Sciatic nerve (tissue), 2 donors: ENCODE measurements at regions not wholly inside any gene's neighbourhood (a gene's known extent, or its start where the extent isn't known, plus 50 kb on each side); places are given as distances from the start of the nearest gene placed in this dataset.
"Not testable (repeated sequence)": the region's sequence is repeated elsewhere in the genome, so short reads cannot be mapped to it uniquely, and the experiment has no call there.

Experiments
- ATAC-seq: fragments of 200-7000 bp; cut with Tn5 transposase; one replicate; pipeline ENCODE4 v1.9.1; 2020; ENCODE audit warnings: mild to moderate bottlenecking, moderate library complexity
- DNase-seq: peaks from one replicate; pipeline ENCODE4 v3.0.0-alpha.2; 2020; ENCODE audit warnings: low spot score
- intact Hi-C: fragments of 100-400 bp; cut with DNase I; formaldehyde crosslinking; loops from one replicate; pipeline ENCODE4 v1.14.2; 2022
- donor health status: DM: no; HTN: no; CAD: no.
- donor health status: DM: no; HTN: no; CAD: no.

GRCh38 chr21:28167366-28167765, 825.3 kb downstream of the LTN1 start:
- intact Hi-C loops: no loop called here
- DNase-seq: no peak
- ATAC-seq: no peak

GRCh38 chr21:28164519-28164918, 828.2 kb downstream of the LTN1 start:
- DNase-seq, ATAC-seq, intact Hi-C loops: not testable (repeated sequence)

GRCh38 chr21:28162052-28162451, 830.6 kb downstream of the LTN1 start:
- DNase-seq, intact Hi-C loops, ATAC-seq: not testable (repeated sequence)

GRCh38 chr21:28160378-28160777, 832.3 kb downstream of the LTN1 start:
- ATAC-seq: peak; percentile 86
- intact Hi-C loops: no loop called here

GRCh38 chr21:28159396-28159795, 833.3 kb downstream of the LTN1 start:
- no peak for DNase-seq
- ATAC-seq: no peak
- intact Hi-C loops: no loop called here

More at GRCh38 chr21:28160378-28160777, 832.3 kb downstream of the LTN1 start:
- DNase-seq: no peak

GRCh38 chr21:28156590-28156989, 836.1 kb downstream of the LTN1 start:
- intact Hi-C loops: no loop called here
- ATAC-seq (no peak), DNase-seq (no peak)

GRCh38 chr21:28154121-28154520, 838.6 kb downstream of the LTN1 start:
- DNase-seq (no peak), ATAC-seq (peak; percentile 55)
- intact Hi-C loops: no loop called here

GRCh38 chr21:28152732-28153131, 839.9 kb downstream of the LTN1 start:
- intact Hi-C loops: no loop called here
- no peak for ATAC-seq
- no peak for DNase-seq

GRCh38 chr21:28151758-28152157, 840.9 kb downstream of the LTN1 start:
- ATAC-seq: no peak
- intact Hi-C loops: no loop called here
- DNase-seq: no peak

GRCh38 chr21:28150778-28151177, 841.9 kb downstream of the LTN1 start:
- DNase-seq (no peak), ATAC-seq (no peak)
- intact Hi-C loops: no loop called here

- no peak for ATAC-seq
- intact Hi-C loops: no loop called here
Measured at GRCh38 chr21:28148400-28149064, 844.1 kb downstream of the LTN1 start.

GRCh38 chr21:28144653-28145052, 848.0 kb downstream of the LTN1 start:
- ATAC-seq: no peak
- no peak for DNase-seq
- intact Hi-C loops: no loop called here

More at GRCh38 chr21:28148400-28149064, 844.1 kb downstream of the LTN1 start:
- no peak for DNase-seq

- intact Hi-C loops: no loop called here
- DNase-seq (no peak), ATAC-seq (no peak)
Measured at GRCh38 chr21:28144089-28144488, 848.6 kb downstream of the LTN1 start.

GRCh38 chr21:28142697-28143096, 850.0 kb downstream of the LTN1 start:
- peak; percentile 24 for ATAC-seq
- intact Hi-C loops: no loop called here
- no peak for DNase-seq

GRCh38 chr21:28138272-28138671, 854.4 kb downstream of the LTN1 start:
- ATAC-seq (no peak), DNase-seq (no peak)
- intact Hi-C loops: no loop called here

GRCh38 chr21:28136656-28137255, 855.9 kb downstream of the LTN1 start:
- intact Hi-C loops: no loop called here
- DNase-seq (no peak), ATAC-seq (no peak)

- intact Hi-C loops: no loop called here
- ATAC-seq: peak; percentile 26
- DNase-seq: no peak
Measured at GRCh38 chr21:28135646-28136045, 857.0 kb downstream of the LTN1 start.

- no peak for DNase-seq
- no peak for ATAC-seq
- intact Hi-C loops: no loop called here
Measured at GRCh38 chr21:28133116-28133515, 859.6 kb downstream of the LTN1 start.

- ATAC-seq (no peak), DNase-seq (no peak)
- intact Hi-C loops: no loop called here
Measured at GRCh38 chr21:28132713-28133112, 860.0 kb downstream of the LTN1 start.

GRCh38 chr21:28127175-28127785, 865.4 kb downstream of the LTN1 start:
- DNase-seq (no peak), ATAC-seq (peak; percentile 93)
- intact Hi-C loops: no loop called here
